A673 (cell line): ENCODE measurements at regions not wholly inside any gene's neighbourhood (a gene's known extent, or its start where the extent isn't known, plus 50 kb on each side); places are given as distances from the start of the nearest gene placed in this dataset.

ENCODE experiments used
- BruUV-seq: library from RNA; stranded (reverse); fragments of 400-500 nt; replicated peaks from 2 replicates; lab custom pipeline; 2021; lab: Mats Ljungman, UMichigan
- CTCF ChIA-PET: fragments of 300-600 bp; sonication (Branson Sonifier 250); formaldehyde crosslinking; loops from one replicate; lab custom pipeline; 2022; ENCODE audit warnings: antibody characterized with exemption; lab: Charles Lee
- POLR2A ChIA-PET: fragments of 300-600 bp; sonication (Branson Sonifier 250); formaldehyde crosslinking; loops from one replicate; lab custom pipeline; 2022; ENCODE audit warnings: antibody characterized with exemption; ENCODE audit not compliant: low non-redundant PET; lab: Charles Lee
- DNase-seq: peaks from one replicate; pipeline ENCODE4 v3.0.0-alpha.2; 2015; ENCODE audit warnings: low spot score
- H3K27ac ChIP-seq: fragments of 200-600 bp; sonication (generic); 2 replicates; pipeline ENCODE4 v1.5.1; 2016; ENCODE audit warnings: mixed run types, low read depth, mild to moderate bottlenecking, mixed read lengths, antibody characterized with exemption, low read length; ENCODE audit not compliant: poor library complexity, severe bottlenecking
- H3K27me3 ChIP-seq: fragments of 200-600 bp; sonication (generic); replicated peaks from 2 replicates; pipeline ENCODE4 v1.6.1; 2017; ENCODE audit warnings: mixed run types, low read depth, mild to moderate bottlenecking, mixed read lengths, antibody characterized with exemption, low read length; ENCODE audit not compliant: insufficient read depth, poor library complexity
- H3K36me3 ChIP-seq: fragments of 200-600 bp; sonication (generic); 2 replicates; pipeline ENCODE4 v1.6.1; 2016; ENCODE audit warnings: mixed run types, mild to moderate bottlenecking, mixed read lengths, antibody characterized with exemption, low read length; ENCODE audit not compliant: insufficient read depth, poor library complexity, severe bottlenecking
- H3K4me1 ChIP-seq: fragments of 200-600 bp; sonication (generic); 2 replicates; pipeline ENCODE4 v1.6.1; 2017; ENCODE audit warnings: mixed run types, mild to moderate bottlenecking, mixed read lengths, antibody characterized with exemption, low read length; ENCODE audit not compliant: insufficient read depth, poor library complexity, severe bottlenecking
- H3K4me3 ChIP-seq: fragments of 200-600 bp; sonication (generic); 2 replicates; pipeline ENCODE4 v1.5.1; 2016; ENCODE audit warnings: low read depth, mixed run types, mild to moderate bottlenecking, mixed read lengths, low read length; ENCODE audit not compliant: poor library complexity, severe bottlenecking
- H3K9me3 ChIP-seq: fragments of 200-600 bp; sonication (generic); 2 replicates; pipeline ENCODE4 v1.6.1; 2016; ENCODE audit warnings: mixed run types, low read depth, mild to moderate bottlenecking, mixed read lengths, antibody characterized with exemption, low read length; ENCODE audit not compliant: poor library complexity, severe bottlenecking
- CTCF ChIP-seq: fragments of 300-800, 200-600 bp; sonication (generic); conservative IDR thresholded peaks from 2 replicates; pipeline ENCODE4 v1.5.1; 2017; ENCODE audit warnings: low read depth, mild to moderate bottlenecking, antibody characterized with exemption, low read length, moderate library complexity, mixed read lengths
- EZH2 ChIP-seq: fragments of 200-600 bp; sonication (generic); IDR thresholded peaks from 2 replicates; pipeline ENCODE4 v1.6.1; 2017; ENCODE audit warnings: borderline replicate concordance, low read depth, mild to moderate bottlenecking, mixed read lengths, antibody characterized with exemption, low read length; ENCODE audit not compliant: poor library complexity, severe bottlenecking
- intact Hi-C: fragments of 100-400 bp; cut with micrococcal nuclease; formaldehyde crosslinking; loops from one replicate; pipeline ENCODE4 v1.10.0; 2022; ENCODE audit not compliant: unreplicated experiment

GRCh38 chr9:36748322-36748899, 175.7 kb downstream of the MELK start:
- Histone ChIP-seq H3K27ac (no peak overlapping the region), H3K9me3 (no peaks in the 10 kb centered on the region), H3K27me3 (peaks cover 46% of the 10 kb centered on the region), H3K36me3 (no peaks in the 10 kb centered on the region), H3K4me3 (no peak overlapping the region), H3K4me1 (no peaks in the 10 kb centered on the region)
- TF ChIP-seq CTCF (no peak), EZH2 (no peak)
- intact Hi-C loops: no loop called here
- ChIA-PET POLR2A (no interaction called here), CTCF (no interaction called here)
- DNase-seq: peak; percentile 58
- no TSS peak for BruUV-seq

- no peaks in the 10 kb centered on the region for H3K4me1 ChIP-seq
- H3K27me3 ChIP-seq: peaks cover 56% of the 10 kb centered on the region
- POLR2A ChIA-PET: no interaction called here
- H3K36me3 ChIP-seq: no peaks in the 10 kb centered on the region
- H3K9me3 ChIP-seq: no peaks in the 10 kb centered on the region
- no peak for TF ChIP-seq EZH2
- no peak for TF ChIP-seq CTCF
- CTCF ChIA-PET: no interaction called here
- H3K4me3 ChIP-seq: no peak overlapping the region
- no peak overlapping the region for H3K27ac ChIP-seq
- no TSS peak for BruUV-seq
- intact Hi-C loops: no loop called here
- no peak for DNase-seq
Observed at GRCh38 chr9:36749461-36749860, 176.8 kb downstream of the MELK start.

GRCh38 chr9:36750630-36751029, 177.9 kb downstream of the MELK start:
- intact Hi-C loops: no loop called here
- ChIA-PET POLR2A (interaction anchor here (0.5 kb wide), 1 partner anchor 478 kb away, joined by 6 read pairs; no protein-coding TSS in a partner anchor), CTCF (no interaction called here)
- no peak overlapping the region for H3K27ac ChIP-seq
- no peak overlapping the region for H3K4me3 ChIP-seq
- BruUV-seq: no TSS peak
- no peak for DNase-seq
- H3K9me3 ChIP-seq: no peaks in the 10 kb centered on the region
- no peaks in the 10 kb centered on the region for H3K36me3 ChIP-seq
- peaks cover 66% of the 10 kb centered on the region for H3K27me3 ChIP-seq
- no peaks in the 10 kb centered on the region for H3K4me1 ChIP-seq
- TF ChIP-seq CTCF (no peak), EZH2 (no peak)
